Lower lobe of right lung (tissue), 2 donors: ENCODE measurements at regions not wholly inside any gene's neighbourhood (a gene's known extent, or its start where the extent isn't known, plus 50 kb on each side); places are given as distances from the start of the nearest gene placed in this dataset.

Experiments used
- ATAC-seq, 2 donors: fragments of 200-7000 bp; cut with Tn5 transposase; one replicate each; pipeline ENCODE4 v1.9.1; 2020 to 2022; ENCODE audit warnings: mild to moderate bottlenecking in 2 of 2, moderate library complexity in 2 of 2
- DNase-seq: peaks from one replicate; pipeline ENCODE4 v3.0.0-alpha.2; 2020
- H3K27ac ChIP-seq: fragments of 200-600 bp; one replicate; pipeline ENCODE4 v1.8.0; 2022
- H3K27me3 ChIP-seq: fragments of 200-600 bp; one replicate; pipeline ENCODE4 v1.8.0; 2022; ENCODE audit warnings: low read depth
- H3K36me3 ChIP-seq: fragments of 200-600 bp; one replicate; pipeline ENCODE4 v1.8.0; 2022; ENCODE audit warnings: mild to moderate bottlenecking
- H3K4me1 ChIP-seq: fragments of 200-600 bp; one replicate; pipeline ENCODE4 v1.8.0; 2022
- H3K4me3 ChIP-seq: fragments of 200-600 bp; one replicate; pipeline ENCODE4 v1.8.0; 2022; ENCODE audit warnings: mild to moderate bottlenecking
- H3K9me3 ChIP-seq: fragments of 200-600 bp; one replicate; pipeline ENCODE4 v1.8.0; 2022
- CTCF ChIP-seq: fragments of 200-600 bp; IDR thresholded peaks from one replicate; pipeline ENCODE4 v1.8.0; 2022; ENCODE audit warnings: antibody characterized with exemption, mild to moderate bottlenecking
- intact Hi-C: fragments of 100-400 bp; cut with DNase I; formaldehyde crosslinking; loops from one replicate; pipeline ENCODE4 v1.11.0; 2022
- donor health status: DM: no; HTN: yes; CAD: no; lungs with severe emphysema.

- intact Hi-C loops, result no loop called here
- no peak for TF ChIP-seq CTCF
- Histone ChIP-seq H3K4me1 (no peaks in the 10 kb centered on the region), H3K36me3 (no peaks in the 10 kb centered on the region), H3K27me3 (no peaks in the 10 kb centered on the region), H3K9me3 (no peaks in the 10 kb centered on the region), H3K27ac (no peak overlapping the region), H3K4me3 (no peak overlapping the region)
- DNase-seq (no peak), ATAC-seq (no peak)
These were observed 436.8 kb upstream of the PRKX start for GRCh38 chrX:4150259-4150658.

GRCh38 chrX:4129626-4130025, 416.2 kb upstream of the PRKX start:
- no peaks in the 10 kb centered on the region for H3K4me1 ChIP-seq
- DNase-seq (no peak), ATAC-seq (no peak)
- no peak for TF ChIP-seq CTCF
- no peaks in the 10 kb centered on the region for H3K9me3 ChIP-seq
- no peaks in the 10 kb centered on the region for H3K36me3 ChIP-seq
- no peak overlapping the region for H3K27ac ChIP-seq
- H3K27me3 ChIP-seq, result no peaks in the 10 kb centered on the region
- intact Hi-C loops, result no loop called here
- H3K4me3 ChIP-seq, result no peak overlapping the region

- DNase-seq (no peak), ATAC-seq (no peak)
- Histone ChIP-seq H3K27ac (no peak overlapping the region), H3K9me3 (no peaks in the 10 kb centered on the region), H3K4me3 (no peak overlapping the region), H3K27me3 (no peaks in the 10 kb centered on the region), H3K4me1 (no peaks in the 10 kb centered on the region), H3K36me3 (no peaks in the 10 kb centered on the region)
- no peak for TF ChIP-seq CTCF
- intact Hi-C loops, result no loop called here
These were observed 405.4 kb upstream of the PRKX start for GRCh38 chrX:4118666-4119530.

GRCh38 chrX:4110964-4111363, 397.5 kb upstream of the PRKX start:
- intact Hi-C loops, result no loop called here
- no peak overlapping the region for H3K27ac ChIP-seq
- no peaks in the 10 kb centered on the region for H3K9me3 ChIP-seq
- DNase-seq, result no peak
- H3K4me3 ChIP-seq, result no peak overlapping the region
- ATAC-seq, result no peak
- no peaks in the 10 kb centered on the region for H3K4me1 ChIP-seq
- no peaks in the 10 kb centered on the region for H3K36me3 ChIP-seq
- H3K27me3 ChIP-seq, result no peaks in the 10 kb centered on the region
- TF ChIP-seq CTCF, result no peak

GRCh38 chrX:4094926-4095325, 381.5 kb upstream of the PRKX start:
- Histone ChIP-seq H3K27ac (no peak overlapping the region), H3K36me3 (no peaks in the 10 kb centered on the region), H3K4me1 (no peaks in the 10 kb centered on the region), H3K4me3 (no peak overlapping the region), H3K9me3 (no peaks in the 10 kb centered on the region), H3K27me3 (no peaks in the 10 kb centered on the region)
- DNase-seq (no peak), ATAC-seq (no peak)
- no peak for TF ChIP-seq CTCF
- intact Hi-C loops, result no loop called here
